GM18505 (cell line): ENCODE measurements at regions not wholly inside any gene's neighbourhood (a gene's known extent, or its start where the extent isn't known, plus 50 kb on each side); places are given as distances from the start of the nearest gene placed in this dataset.

Experiments used
- ATAC-seq: cut with Tn5 transposase; IDR thresholded peaks from one replicate; pipeline ENCODE4 v1.9.1; 2021; ENCODE audit not compliant: unreplicated experiment
- POLR2A ChIP-seq: IDR thresholded peaks from 4 replicates; pipeline ENCODE4 v1.6.1; 2011; ENCODE audit warnings: borderline replicate concordance; ENCODE audit not compliant: insufficient read depth, insufficient read length; ENCODE audit errors: extremely low read depth

- no peak for ATAC-seq
- TF ChIP-seq POLR2A, result no peak
These were observed 422.9 kb upstream of the SEMA3A start for GRCh38 chr7:84617265-84618030.

GRCh38 chr7:84614821-84615501 lies 420.4 kb upstream of the SEMA3A start:
- ATAC-seq, result no peak
- no peak for TF ChIP-seq POLR2A

GRCh38 chr7:84612981-84613681 lies 418.5 kb upstream of the SEMA3A start:
- TF ChIP-seq POLR2A, result no peak
- ATAC-seq, result no peak

GRCh38 chr7:84611391-84611790 lies 416.8 kb upstream of the SEMA3A start:
- no peak for TF ChIP-seq POLR2A
- ATAC-seq, result no peak

GRCh38 chr7:84610390-84610789 lies 415.8 kb upstream of the SEMA3A start:
- no peak for ATAC-seq
- no peak for TF ChIP-seq POLR2A

GRCh38 chr7:84605301-84605700 lies 410.7 kb upstream of the SEMA3A start:
- no peak for TF ChIP-seq POLR2A
- ATAC-seq, result no peak

- no peak for ATAC-seq
- TF ChIP-seq POLR2A, result no peak
These were observed 409.0 kb upstream of the SEMA3A start for GRCh38 chr7:84603545-84603944.

GRCh38 chr7:84595026-84595425 lies 400.4 kb upstream of the SEMA3A start:
- no peak for ATAC-seq

GRCh38 chr7:84591897-84592296 lies 397.3 kb upstream of the SEMA3A start:
- ATAC-seq, result no peak

More at GRCh38 chr7:84595026-84595425, 400.4 kb upstream of the SEMA3A start:
- TF ChIP-seq POLR2A, result no peak

GRCh38 chr7:84589012-84589411 lies 394.4 kb upstream of the SEMA3A start:
- no peak for TF ChIP-seq POLR2A
- ATAC-seq, result no peak

More at GRCh38 chr7:84591897-84592296, 397.3 kb upstream of the SEMA3A start:
- TF ChIP-seq POLR2A, result no peak

GRCh38 chr7:84583331-84583730 lies 388.7 kb upstream of the SEMA3A start:
- TF ChIP-seq POLR2A, result no peak
- ATAC-seq, result no peak

GRCh38 chr7:84582747-84583146 lies 388.2 kb upstream of the SEMA3A start:
- ATAC-seq, result no peak
- no peak for TF ChIP-seq POLR2A

GRCh38 chr7:84578825-84579224 lies 384.2 kb upstream of the SEMA3A start:
- TF ChIP-seq POLR2A, result no peak
- ATAC-seq, result no peak
